Panc1 (cell line): ENCODE measurements at regions not wholly inside any gene's neighbourhood (a gene's known extent, or its start where the extent isn't known, plus 50 kb on each side); places are given as distances from the start of the nearest gene placed in this dataset.
"Not testable (repeated sequence)": the region's sequence is repeated elsewhere in the genome, so short reads cannot be mapped to it uniquely, and the experiment has no call there.

Experiments
- TCF7L2 ChIP-seq: IDR thresholded peaks from 2 replicates; pipeline ENCODE4 v1.6.1; 2011; ENCODE audit warnings: mild to moderate bottlenecking, low read depth, low read length, inconsistent platforms
- TF ChIP-seq, protein P1 (sequence below): fragments of 450-650 bp; IDR thresholded peaks from 2 replicates; pipeline ENCODE4 v1.5.1; 2017; ENCODE audit warnings: mild to moderate bottlenecking

DNA sequence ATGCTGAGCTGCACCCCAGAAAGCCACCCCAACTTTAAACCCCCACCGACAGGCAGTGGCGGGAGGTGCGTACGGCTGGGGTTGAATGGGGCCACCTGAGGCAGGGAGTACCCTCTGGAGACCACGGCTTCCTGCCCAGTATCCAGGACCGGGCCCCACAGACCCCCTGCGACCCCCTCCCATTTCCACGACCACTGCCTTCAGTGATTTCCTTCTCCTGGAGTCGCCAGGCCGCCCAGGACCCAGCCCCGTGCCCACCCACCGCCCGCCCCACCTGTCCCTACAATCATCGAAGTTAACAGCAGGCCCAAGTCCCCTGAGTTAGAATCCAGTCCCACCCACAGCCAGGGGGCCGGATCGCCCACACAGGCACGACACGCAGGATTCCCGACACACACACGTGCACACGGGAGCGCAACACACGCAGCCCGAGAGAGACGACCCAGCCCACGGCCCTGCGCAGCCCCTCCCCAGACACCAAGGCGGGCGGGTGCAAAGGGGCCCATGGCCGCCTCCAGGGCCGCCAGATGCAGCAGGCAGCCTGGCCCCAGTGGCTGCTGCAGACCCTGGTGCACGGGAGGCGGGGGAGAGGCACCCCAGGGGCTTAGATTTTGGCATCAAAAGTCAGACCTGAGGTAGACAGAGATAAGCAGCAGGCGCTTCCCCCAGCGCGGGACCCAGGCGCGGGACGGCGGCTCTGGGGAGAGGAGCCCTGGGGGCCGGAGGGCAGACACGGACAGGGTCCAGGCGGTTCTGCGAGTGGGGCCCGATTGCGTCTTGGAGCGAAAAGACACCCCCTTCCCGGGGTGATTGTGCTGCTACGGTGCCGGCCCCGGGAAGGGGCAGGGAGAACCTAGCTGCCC, 104.8 kb downstream of the SPATA31A6 start:
- TF ChIP-seq, protein P1, sequence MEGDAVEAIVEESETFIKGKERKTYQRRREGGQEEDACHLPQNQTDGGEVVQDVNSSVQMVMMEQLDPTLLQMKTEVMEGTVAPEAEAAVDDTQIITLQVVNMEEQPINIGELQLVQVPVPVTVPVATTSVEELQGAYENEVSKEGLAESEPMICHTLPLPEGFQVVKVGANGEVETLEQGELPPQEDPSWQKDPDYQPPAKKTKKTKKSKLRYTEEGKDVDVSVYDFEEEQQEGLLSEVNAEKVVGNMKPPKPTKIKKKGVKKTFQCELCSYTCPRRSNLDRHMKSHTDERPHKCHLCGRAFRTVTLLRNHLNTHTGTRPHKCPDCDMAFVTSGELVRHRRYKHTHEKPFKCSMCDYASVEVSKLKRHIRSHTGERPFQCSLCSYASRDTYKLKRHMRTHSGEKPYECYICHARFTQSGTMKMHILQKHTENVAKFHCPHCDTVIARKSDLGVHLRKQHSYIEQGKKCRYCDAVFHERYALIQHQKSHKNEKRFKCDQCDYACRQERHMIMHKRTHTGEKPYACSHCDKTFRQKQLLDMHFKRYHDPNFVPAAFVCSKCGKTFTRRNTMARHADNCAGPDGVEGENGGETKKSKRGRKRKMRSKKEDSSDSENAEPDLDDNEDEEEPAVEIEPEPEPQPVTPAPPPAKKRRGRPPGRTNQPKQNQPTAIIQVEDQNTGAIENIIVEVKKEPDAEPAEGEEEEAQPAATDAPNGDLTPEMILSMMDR: not testable (repeated sequence)
- not testable (repeated sequence) for TF ChIP-seq TCF7L2
